K562 (cell line): ENCODE measurements at regions not wholly inside any gene's neighbourhood (a gene's known extent, or its start where the extent isn't known, plus 50 kb on each side); places are given as distances from the start of the nearest gene placed in this dataset.

Experiments
- ATAC-seq: fragments of 200-7000 bp; cut with Tn5 transposase; 3 replicates; pipeline ENCODE4 v1.9.1; 2020; ENCODE audit warnings: moderate library complexity
- BruUV-seq: library from RNA; stranded (reverse); fragments of 400-500 nt; replicated peaks from 2 replicates; lab custom pipeline; 2021; lab: Mats Ljungman, UMichigan
- CTCF ChIA-PET: fragments of 300-600 bp; formaldehyde crosslinking; extraction: SDS; loops from one replicate; lab custom pipeline; 2021; ENCODE audit warnings: low intra/inter-chr PET ratio; lab: Yijun Ruan, JAX
- POLR2A ChIA-PET: fragments of 300-600, 350-650 bp; sonication (Branson Sonifier 250); formaldehyde crosslinking; extraction: SDS; loops from one replicate; lab custom pipeline; 2021; ENCODE audit warnings: antibody characterized with exemption, inconsistent platforms; lab: Yijun Ruan, JAX
- DNase-seq, 4 experiments: peaks; one replicate each; pipeline versions ENCODE4 v3.0.0 to v3.0.0-alpha.2; 2011 to 2018; ENCODE audit warnings: low spot score in 3 of 4, mixed read lengths in 3 of 4; ENCODE audit errors: extremely low read depth in 1 of 4
- FAIRE-seq: peaks from 2 replicates; lab custom pipeline; 2011; peaks lifted over from hg19 to GRCh38; lab: Jason Lieb, UNC
- H2AFZ ChIP-seq: 2 replicates; pipeline ENCODE4 v1.6.0; 2011; ENCODE audit warnings: low read depth, low read length, control low read depth, inconsistent platforms
- H3K27ac ChIP-seq: fragments of 200-600 bp; 3 replicates; pipeline ENCODE4 v1.8.0; 2011; ENCODE audit warnings: low read depth, mild to moderate bottlenecking, control low read depth, inconsistent platforms, low read length, moderate library complexity, mixed read lengths; ENCODE audit errors: extremely low read depth
- H3K27me3 ChIP-seq, 2 experiments: fragments of 300-600 bp in 1 of 2; 2 replicates in 1 of 2; 3 replicates in 1 of 2; pipeline versions ENCODE4 v1.6.0 to v1.8.0; 2011; ENCODE audit warnings: inconsistent platforms in 2 of 2, low read length in 2 of 2, mild to moderate bottlenecking in 1 of 2, mixed read lengths in 1 of 2, moderate library complexity in 1 of 2; ENCODE audit not compliant: control insufficient read depth in 2 of 2, insufficient read depth in 2 of 2
- H3K36me3 ChIP-seq: fragments of 300-600 bp; 3 replicates; pipeline ENCODE4 v1.8.0; 2011; ENCODE audit warnings: mild to moderate bottlenecking, low read length, inconsistent platforms; ENCODE audit not compliant: control insufficient read depth, insufficient read depth
- H3K4me1 ChIP-seq, 2 experiments: fragments of 200-600 bp in 1 of 2; replicated peaks in 1 of 2; 2 replicates in 1 of 2; 3 replicates in 1 of 2; pipeline versions ENCODE4 v1.5.1 to v1.8.0; 2011; ENCODE audit warnings: inconsistent platforms in 2 of 2, low read length in 2 of 2, mild to moderate bottlenecking in 1 of 2, mixed read lengths in 1 of 2, moderate library complexity in 1 of 2; ENCODE audit not compliant: control insufficient read depth in 2 of 2, insufficient read depth in 2 of 2
- H3K4me2 ChIP-seq: 2 replicates; pipeline ENCODE4 v1.6.1; 2011; ENCODE audit warnings: low read length, control low read depth, inconsistent platforms, mixed read lengths; ENCODE audit not compliant: insufficient read depth
- H3K4me3 ChIP-seq: fragments of 200-600 bp; sonication (generic), shearing (Covaris generic); 2 replicates; pipeline ENCODE4 v1.5.1; 2016; ENCODE audit warnings: control low read depth, inconsistent platforms
- H3K79me2 ChIP-seq: fragments of 200-600 bp; 3 replicates; pipeline ENCODE4 v1.8.0; 2011; ENCODE audit warnings: low read length, inconsistent platforms; ENCODE audit not compliant: control insufficient read depth, insufficient read depth
- H3K9ac ChIP-seq, 2 experiments: 2 replicates each; pipeline versions ENCODE4 v1.6.0 to v1.6.1; 2011; ENCODE audit warnings: low read depth in 2 of 2, low read length in 2 of 2, control low read depth in 1 of 2, inconsistent platforms in 1 of 2, mild to moderate bottlenecking in 1 of 2, mixed read lengths in 1 of 2; ENCODE audit not compliant: insufficient read depth in 1 of 2
- H3K9me1 ChIP-seq: one replicate; pipeline ENCODE4 v1.6.0; 2011; ENCODE audit warnings: inconsistent platforms, mild to moderate bottlenecking, low read length, moderate library complexity; ENCODE audit not compliant: control insufficient read depth, insufficient read depth
- H3K9me3 ChIP-seq: replicated peaks from 2 replicates; pipeline ENCODE4 v1.5.1; 2011; ENCODE audit warnings: low read depth, low read length, inconsistent platforms; ENCODE audit not compliant: control insufficient read depth, insufficient read depth
- H4K20me1 ChIP-seq: replicated peaks from 2 replicates; pipeline ENCODE4 v1.6.1; 2011; ENCODE audit warnings: low read length, inconsistent platforms, mixed read lengths; ENCODE audit not compliant: control insufficient read depth, insufficient read depth
- CHCHD3 ChIP-seq: fragments of 250-450 bp; sonication (Bioruptor Pico); IDR thresholded peaks from 2 replicates; pipeline ENCODE4 v2.1.2; 2022; ENCODE audit warnings: mild to moderate bottlenecking
- CHD4 ChIP-seq: fragments of 200-600 bp; sonication (generic); IDR thresholded peaks from 3 replicates; pipeline ENCODE4 v1.6.1; 2012; ENCODE audit warnings: low read depth, mild to moderate bottlenecking, mixed read lengths, low read length, inconsistent platforms; ENCODE audit not compliant: insufficient read depth, insufficient replicate concordance, poor library complexity, severe bottlenecking
- FOXA3 ChIP-seq, 2 experiments: fragments of 450-650 bp in 1 of 2; sonication (generic) in 1 of 2; formaldehyde crosslinking; IDR thresholded peaks in 1 of 2; conservative IDR thresholded peaks in 1 of 2; 2 replicates each; pipeline versions ENCODE4 v1.4.0 to v1.8.0; 2020 to 2022; ENCODE audit warnings: mild to moderate bottlenecking in 2 of 2, missing genetic modification reagents in 1 of 2
- HMBOX1 ChIP-seq: sonication (generic); IDR thresholded peaks from 2 replicates; pipeline ENCODE4 v1.6.1; 2016
- KDM1A ChIP-seq, 2 experiments: fragments of 450-650 bp; IDR thresholded peaks; 2 replicates each; pipeline ENCODE4 v1.6.1; 2016; ENCODE audit warnings: mild to moderate bottlenecking in 2 of 2
- MTA1 ChIP-seq: fragments of 450-650 bp; IDR thresholded peaks from 2 replicates; pipeline ENCODE4 v1.6.1; 2017; ENCODE audit warnings: borderline replicate concordance
- POLR2A ChIP-seq: fragments of 450-650 bp; conservative IDR thresholded peaks from 2 replicates; pipeline ENCODE4 v1.6.1; 2016
- SMARCE1 ChIP-seq: fragments of 450-650 bp; IDR thresholded peaks from 2 replicates; pipeline ENCODE4 v1.7.1; 2016; ENCODE audit warnings: mild to moderate bottlenecking
- TCF7 ChIP-seq: sonication (generic); IDR thresholded peaks from 2 replicates; pipeline ENCODE4 v1.6.1; 2016; ENCODE audit warnings: antibody characterized with exemption, borderline replicate concordance
- TFE3 ChIP-seq: fragments of 450-650 bp; formaldehyde crosslinking; IDR thresholded peaks from 2 replicates; pipeline ENCODE4 v1.4.0; 2020; ENCODE audit warnings: mild to moderate bottlenecking, mixed read lengths
- TRIM28 ChIP-seq: fragments of 450-650 bp; IDR thresholded peaks from 2 replicates; pipeline ENCODE4 v1.6.1; 2017
- ZBTB1 ChIP-seq: sonication (generic); formaldehyde crosslinking; IDR thresholded peaks from 2 replicates; pipeline ENCODE4 v1.8.1; 2023; ENCODE audit warnings: missing genetic modification reagents, low read depth, mild to moderate bottlenecking, borderline replicate concordance
- ZKSCAN1 ChIP-seq: fragments of 150-350 bp; IDR thresholded peaks from 2 replicates; pipeline ENCODE4 v1.6.1; 2016; ENCODE audit warnings: low read depth, low read length
- ZNF280A ChIP-seq: fragments of 450-650 bp; IDR thresholded peaks from 2 replicates; pipeline ENCODE4 v1.6.1; 2018; ENCODE audit warnings: mild to moderate bottlenecking, low read depth; ENCODE audit not compliant: partially characterized antibody
- ZNF408 ChIP-seq: fragments of 250-450 bp; sonication (Bioruptor Pico); IDR thresholded peaks from 2 replicates; pipeline ENCODE4 v1.4.0; 2020; ENCODE audit warnings: low read depth, mild to moderate bottlenecking, moderate library complexity
- ZNF41 ChIP-seq: fragments of 250-450 bp; sonication (Bioruptor Pico); conservative IDR thresholded peaks from 2 replicates; pipeline ENCODE4 v1.4.0; 2020; ENCODE audit warnings: mild to moderate bottlenecking
- ZNF75A ChIP-seq: fragments of 450-650 bp; formaldehyde crosslinking; IDR thresholded peaks from 2 replicates; pipeline ENCODE4 v1.4.0; 2020; ENCODE audit warnings: mild to moderate bottlenecking
- WGBS: fragments of 100-300 bp; shearing (Covaris generic); methylation state at CpG from one replicate; pipeline ENCODE4 v1.1.6; 2016; ENCODE audit warnings: low coverage, mixed read lengths; ENCODE audit not compliant: insufficient coverage; ENCODE audit errors: missing lambda C conversion rate; 5-methylcytosine and 5-hydroxymethylcytosine counted together
- in situ Hi-C: fragments of 300-500 bp; cut with MboI; formaldehyde crosslinking; loops from 4 replicates; pipeline ENCODE4 v1.15.0; 2018; ENCODE audit warnings: inconsistent platforms, mixed read lengths
- intact Hi-C: fragments of 100-400 bp; cut with micrococcal nuclease; formaldehyde crosslinking; loops from 2 replicates; pipeline ENCODE4 v1.14.2; 2022

- Histone ChIP-seq H3K9me3 (no peaks in the 10 kb centered on the region), H3K9ac (no peak overlapping the region), H3K4me2 (no peak overlapping the region), H3K4me3 (no peak overlapping the region), H3K36me3 (no peaks in the 10 kb centered on the region)
- ATAC-seq (no peak), FAIRE-seq (no peak)
- CTCF ChIA-PET = no interaction called here
- POLR2A ChIA-PET = no interaction called here
- 0% methylated on average over 1 of the region's 1 CpG for WGBS
- TF ChIP-seq TRIM28 (no peak), ZNF280A (no peak), MTA1 (no peak), ZNF41 (CRISPR knock-in tag) (no peak), FOXA3 (CRISPR knock-in tag; conservative IDR thresholded peaks at IDR 0.05 in 1 of 2, IDR thresholded peaks at IDR 0.05 in 1 of 2) (no peak), ZBTB1 (CRISPR knock-in tag) (no peak), SMARCE1 (no peak), ZNF75A (CRISPR knock-in tag) (no peak), ZNF408 (no peak), TFE3 (CRISPR knock-in tag) (no peak), POLR2A (no peak), CHD4 (no peak), CHCHD3 (CRISPR knock-in tag) (no peak), HMBOX1 (no peak), TCF7 (no peak), ZKSCAN1 (no peak), KDM1A (IDR thresholded peaks at IDR 0.05) (no peak)
- TF ChIP-seq, all 486 proteins: peak for 0
- no peaks in the 10 kb centered on the region for H3K79me2 ChIP-seq
- in situ Hi-C loops (no loop called here), intact Hi-C loops (no loop called here)
- no TSS peak for BruUV-seq
- DNase-seq = no peak
- H3K27me3 ChIP-seq = peaks cover 5 to 11% of the 10 kb centered on the region in 2 experiments; a peak in 3 of 5 replicates
- H4K20me1 ChIP-seq = no peaks in the 10 kb centered on the region
- no peaks in the 10 kb centered on the region for H3K9me1 ChIP-seq
- H3K27ac ChIP-seq = no peak overlapping the region
- no peak overlapping the region for H2AFZ ChIP-seq
- H3K4me1 ChIP-seq = no peaks in the 10 kb centered on the region
These were observed 87.7 kb downstream of the DCK start for GRCh38 chr4:71081192-71081591.
